Ureter (tissue), 1 donor: ENCODE measurements at regions not wholly inside any gene's neighbourhood (a gene's known extent, or its start where the extent isn't known, plus 50 kb on each side); places are given as distances from the start of the nearest gene placed in this dataset.
"Not testable (repeated sequence)": the region's sequence is repeated elsewhere in the genome, so short reads cannot be mapped to it uniquely, and the experiment has no call there.

Source experiments
- DNase-seq: peaks from one replicate; pipeline ENCODE4 v3.0.0-alpha.2; 2020; ENCODE audit warnings: low spot score
- donor health status: DM: yes; HTN: yes; CAD: no.

DNA sequence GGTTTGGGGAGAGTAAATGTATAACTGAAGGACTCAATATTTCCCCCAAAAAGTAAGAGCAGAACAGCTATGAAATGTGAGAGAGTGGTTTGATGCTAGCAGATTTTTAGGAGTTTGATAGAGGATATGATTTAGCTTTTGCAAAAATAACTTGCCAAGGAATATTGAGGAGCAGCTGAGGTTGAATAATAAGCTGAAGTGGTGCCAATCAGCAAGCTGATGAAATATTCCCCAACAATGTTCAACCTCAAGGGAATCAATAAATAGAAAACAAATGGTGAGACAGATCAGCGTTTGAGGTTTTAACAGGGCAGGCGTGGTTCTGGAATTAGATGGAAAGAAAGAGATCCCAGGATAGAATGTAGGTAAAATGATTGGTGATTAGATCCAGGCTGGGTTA is 413.4 kb upstream of the ADAMTS5 start:
- no peak for DNase-seq

GRCh38 chr21:27379354-27379753 is 412.5 kb upstream of the ADAMTS5 start:
- DNase-seq = no peak

- no peak for DNase-seq
Measured at GRCh38 chr21:27372381-27372780, 405.5 kb upstream of the ADAMTS5 start.

- DNase-seq = no peak
Measured at GRCh38 chr21:27371975-27372331, 405.1 kb upstream of the ADAMTS5 start.

DNA sequence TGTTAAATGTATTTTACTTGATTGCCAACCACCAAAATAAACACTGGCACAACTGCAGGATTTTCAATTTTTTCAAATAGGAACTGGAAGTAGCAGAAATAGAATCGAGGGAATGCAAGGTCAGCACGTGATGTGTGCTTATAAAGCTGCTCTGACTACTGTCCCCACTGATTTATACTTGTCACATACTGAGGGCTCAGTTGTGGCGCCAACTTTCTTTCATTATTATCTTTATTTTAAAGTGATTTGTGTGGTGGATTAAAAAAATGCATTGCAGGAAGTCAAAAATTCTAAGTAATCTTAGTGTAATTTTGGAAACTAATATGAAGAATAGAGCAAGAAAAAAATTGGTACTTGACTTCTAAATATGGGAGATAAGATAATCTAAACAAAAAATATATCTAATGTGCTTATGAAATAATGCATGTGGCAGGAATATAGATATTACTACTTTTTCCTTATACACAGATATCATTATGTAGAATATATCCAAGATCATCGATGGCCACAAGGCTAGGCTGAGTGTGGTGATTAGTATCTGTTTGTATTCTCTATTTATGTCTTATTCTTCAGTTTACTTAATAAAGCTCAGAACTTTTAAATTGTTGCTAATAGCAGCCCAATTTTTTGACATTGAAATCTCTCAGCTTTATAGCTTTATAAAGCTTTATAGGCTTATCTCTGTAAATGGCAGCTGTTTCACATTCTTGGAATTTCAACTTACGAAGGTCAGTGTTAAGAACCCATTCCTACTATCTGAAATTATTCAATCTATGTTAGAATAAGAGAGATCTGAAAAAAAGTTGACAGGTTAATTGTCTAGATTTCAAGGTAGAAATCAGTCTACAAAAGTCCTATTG is 404.5 kb upstream of the ADAMTS5 start:
- DNase-seq = no peak

GRCh38 chr21:27369978-27370571 is 403.2 kb upstream of the ADAMTS5 start:
- DNase-seq = no peak

- DNase-seq = no peak
Measured at GRCh38 chr21:27369234-27369633, 402.3 kb upstream of the ADAMTS5 start.

- DNase-seq = no peak
Measured at GRCh38 chr21:27366646-27367235, 399.9 kb upstream of the ADAMTS5 start.

DNA sequence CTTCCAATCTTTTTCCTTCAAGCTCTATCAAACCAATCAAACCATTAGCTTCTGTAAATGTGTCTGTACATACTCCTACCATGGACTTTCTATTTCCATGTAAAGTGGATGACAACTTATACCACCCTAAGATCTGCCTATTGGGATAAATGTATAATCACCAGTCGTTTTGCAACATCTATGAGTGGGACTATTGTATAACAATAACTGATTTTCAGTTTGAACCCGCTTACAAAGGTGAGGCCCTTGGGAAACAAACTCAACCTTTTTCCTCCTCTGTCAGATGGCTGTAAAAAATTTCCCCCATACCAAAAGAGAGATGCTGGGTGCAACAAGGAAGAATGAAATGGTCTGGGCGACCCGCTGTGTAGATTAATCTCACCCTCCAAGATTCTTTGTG is 399.1 kb upstream of the ADAMTS5 start:
- DNase-seq = no peak

DNA sequence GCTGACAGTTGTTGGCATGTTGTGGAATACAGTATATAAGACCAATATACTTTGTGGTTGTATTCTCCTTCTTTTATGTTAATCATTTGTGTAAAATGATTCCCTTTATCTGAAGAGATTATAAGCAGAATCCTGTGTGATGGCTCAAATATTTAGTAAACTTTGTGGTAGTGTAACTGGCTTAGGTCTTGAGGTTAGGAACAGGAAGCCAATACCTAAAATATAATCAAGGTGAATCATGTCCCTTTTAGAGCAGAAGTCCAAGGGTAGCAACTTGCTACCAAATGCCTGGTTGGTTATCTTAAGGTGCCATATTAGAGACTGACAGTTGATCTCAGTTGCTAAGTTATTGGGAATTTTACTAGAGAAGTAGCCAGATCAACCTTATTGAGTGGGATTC is 398.5 kb upstream of the ADAMTS5 start:
- DNase-seq = no peak

GRCh38 chr21:27363719-27364477 is 397.0 kb upstream of the ADAMTS5 start:
- no peak for DNase-seq

DNA sequence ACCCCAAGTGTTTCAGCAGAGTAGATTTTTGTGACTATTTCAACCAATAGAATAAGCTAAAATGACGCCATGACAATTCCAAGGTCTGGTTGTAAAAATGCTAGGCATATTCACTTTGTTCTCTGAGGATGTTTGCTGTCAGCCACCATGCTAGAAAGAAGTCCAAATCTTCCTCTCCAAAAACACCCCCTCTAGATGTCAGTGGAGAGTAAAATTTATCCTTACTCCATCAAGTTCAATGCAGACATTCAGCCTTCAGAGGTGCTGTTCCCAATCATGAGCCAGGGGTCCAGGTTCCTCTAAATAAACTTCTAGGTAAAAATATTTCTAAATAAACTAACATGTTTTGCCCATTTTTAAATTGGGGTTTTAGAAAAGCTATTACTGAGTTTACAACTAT is 395.4 kb upstream of the ADAMTS5 start:
- DNase-seq = no peak

DNA sequence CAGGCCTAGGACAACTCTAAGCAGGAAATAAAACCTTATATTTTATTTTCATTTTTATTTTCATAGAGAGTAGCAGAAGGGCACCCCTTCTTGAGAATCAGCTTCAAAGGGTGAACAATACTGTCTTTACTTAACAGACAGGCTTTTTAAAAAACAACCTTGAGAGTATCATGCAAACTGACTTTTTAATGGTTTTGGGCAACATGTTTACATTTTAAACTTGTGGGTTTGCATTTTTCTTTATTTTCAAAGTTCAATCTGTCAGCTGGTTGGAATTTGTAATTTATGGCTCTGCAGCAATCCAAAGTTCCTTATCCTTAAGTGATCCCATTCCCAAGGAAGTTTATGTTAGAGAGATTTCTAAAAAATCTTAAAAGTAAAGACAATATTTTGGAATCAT is 392.3 kb upstream of the ADAMTS5 start:
- DNase-seq = no peak

GRCh38 chr21:27352885-27353284 is 386.0 kb upstream of the ADAMTS5 start:
- DNase-seq = no peak

DNA sequence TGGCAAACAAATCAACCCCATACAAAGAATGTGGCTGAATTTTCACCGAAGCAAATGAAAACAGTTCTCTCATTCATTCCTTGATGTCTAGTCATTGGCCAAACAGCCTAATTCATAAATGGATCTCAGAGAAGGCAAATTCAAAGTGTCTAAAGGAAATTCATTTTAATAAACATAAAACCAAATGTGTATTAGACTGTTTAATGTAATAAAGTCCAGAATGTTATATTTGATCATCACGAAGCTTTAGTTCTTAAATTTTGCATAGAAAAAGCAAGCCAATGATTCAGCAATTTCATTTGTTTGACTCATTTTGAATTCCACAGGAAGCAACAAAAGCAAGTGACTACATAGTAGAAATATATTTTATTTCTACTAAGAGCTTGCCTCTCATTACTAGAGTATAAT is 379.2 kb upstream of the ADAMTS5 start:
- no peak for DNase-seq

DNA sequence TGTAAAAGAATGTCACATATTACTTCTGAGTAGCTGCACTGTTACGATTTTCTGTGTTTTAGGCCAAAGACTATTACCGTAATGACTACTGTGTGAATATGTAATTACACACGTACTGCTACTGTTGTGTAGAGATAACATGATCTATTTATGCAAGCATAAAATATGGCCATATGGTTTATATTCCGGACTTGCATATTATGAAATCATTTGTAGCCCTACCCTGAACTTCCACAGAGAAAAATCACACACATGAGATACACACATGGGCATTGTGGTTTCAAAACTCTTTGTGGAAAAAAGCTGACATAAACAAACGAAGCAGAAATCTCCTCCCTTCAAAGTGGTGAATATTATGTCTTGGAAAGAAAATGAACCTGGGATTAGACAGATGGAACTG is 373.0 kb upstream of the ADAMTS5 start:
- DNase-seq = no peak

DNA sequence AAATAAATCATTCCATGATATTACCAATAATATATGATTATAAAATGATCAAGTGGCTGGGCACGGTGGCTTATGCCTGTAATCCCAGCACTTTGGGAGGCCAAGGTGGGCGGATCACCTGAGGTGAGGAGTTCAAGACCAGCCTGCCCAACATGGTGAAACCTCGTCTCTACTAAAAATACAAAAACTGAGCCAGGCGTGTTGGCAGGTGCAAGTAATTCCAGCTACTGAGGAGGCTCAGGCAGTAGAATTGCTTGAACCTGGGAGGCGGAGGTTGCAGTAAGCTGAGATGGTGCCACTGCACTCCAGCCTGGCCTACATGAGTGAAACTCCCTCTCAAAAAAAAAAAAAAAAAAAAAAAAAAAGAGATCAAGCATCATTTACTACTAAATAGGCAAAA is 371.1 kb upstream of the ADAMTS5 start:
- not testable (repeated sequence) for DNase-seq

DNA sequence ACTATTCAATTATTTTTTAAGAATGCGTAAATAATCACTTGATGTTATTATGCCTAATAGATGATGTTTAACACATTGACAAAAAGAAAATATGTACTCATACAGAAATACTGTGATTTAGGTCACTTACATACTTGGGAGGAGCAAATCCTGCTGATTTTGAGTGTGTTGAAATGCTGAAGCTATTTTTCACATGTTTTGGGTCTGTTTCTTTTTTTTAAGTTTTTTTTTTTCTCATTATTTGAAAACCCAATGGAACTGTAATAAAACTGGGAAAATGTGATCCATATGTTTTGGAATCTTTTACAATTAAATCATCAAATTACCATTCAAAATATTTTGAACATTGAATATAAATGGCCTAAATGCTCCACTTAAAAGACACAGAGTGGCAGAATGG is 366.2 kb upstream of the ADAMTS5 start:
- no peak for DNase-seq

- DNase-seq = no peak
Measured at GRCh38 chr21:27329255-27329851, 362.5 kb upstream of the ADAMTS5 start.

DNA sequence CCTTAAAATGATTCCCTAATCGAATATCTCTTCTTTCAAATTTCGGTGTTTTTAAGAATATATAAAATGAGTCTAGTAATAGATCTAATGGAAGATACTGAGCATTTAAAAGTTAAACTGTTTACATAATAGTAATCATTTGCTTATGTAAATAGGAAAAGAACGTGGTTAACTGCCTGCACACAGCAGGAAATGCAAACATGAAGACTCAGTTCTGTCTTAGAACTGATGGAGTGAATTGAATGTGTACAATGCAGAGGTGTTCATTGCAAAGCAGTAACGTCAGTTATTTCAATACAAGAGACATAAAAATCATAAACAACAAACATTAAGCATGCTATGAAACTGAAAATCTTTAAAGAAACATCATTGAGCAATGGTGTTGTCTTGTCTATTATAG is 359.4 kb upstream of the ADAMTS5 start:
- DNase-seq = no peak

- no peak for DNase-seq
Measured at GRCh38 chr21:27323331-27323730, 356.4 kb upstream of the ADAMTS5 start.

DNA sequence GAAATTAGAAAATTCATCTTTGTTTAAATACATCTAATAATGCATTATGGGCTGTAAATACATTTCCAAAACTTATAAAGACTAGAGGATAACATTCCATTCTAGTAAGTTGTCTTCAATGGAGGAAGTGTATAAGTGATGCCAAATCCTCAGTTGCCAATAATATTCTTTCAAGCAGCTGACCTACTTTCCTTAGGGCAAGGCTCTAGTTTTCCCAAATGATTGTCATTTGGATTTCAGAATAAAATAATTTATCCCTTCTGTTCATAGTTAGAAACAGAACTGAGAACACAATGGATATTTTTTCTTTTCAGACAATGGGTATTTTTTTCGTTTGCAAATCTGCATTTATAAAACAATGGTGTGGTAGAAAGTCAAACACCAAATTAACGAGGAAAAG is 354.9 kb upstream of the ADAMTS5 start:
- DNase-seq = no peak
